HepG2 (cell line): ENCODE measurements at regions not wholly inside any gene's neighbourhood (a gene's known extent, or its start where the extent isn't known, plus 50 kb on each side); places are given as distances from the start of the nearest gene placed in this dataset.

Source experiments
- CEBPB ChIP-seq: IDR thresholded peaks from 2 replicates; pipeline ENCODE4 v1.6.1; 2011; ENCODE audit warnings: low read depth, low read length, improper control_type of control experiment, borderline replicate concordance
- EZH2 ChIP-seq: conservative IDR thresholded peaks from 2 replicates; pipeline ENCODE4 v1.6.1; 2012; ENCODE audit warnings: mild to moderate bottlenecking, low read depth, low read length, moderate library complexity
- FOXA3 ChIP-seq: IDR thresholded peaks from 2 replicates; pipeline ENCODE4 v1.6.1; 2016; ENCODE audit warnings: missing genetic modification reagents, missing compliant biosample characterization
- HOXA7 ChIP-seq: sonication (generic); formaldehyde crosslinking; IDR thresholded peaks from 2 replicates; pipeline ENCODE4 v1.8.1; 2022; ENCODE audit warnings: mild to moderate bottlenecking, missing genetic modification reagents, moderate library complexity
- POLR2AphosphoS5 ChIP-seq: IDR thresholded peaks from 2 replicates; pipeline ENCODE4 v1.6.1; 2012; ENCODE audit warnings: low read depth, low read length
- SATB2 ChIP-seq: sonication (generic); formaldehyde crosslinking; IDR thresholded peaks from 2 replicates; pipeline ENCODE4 v1.5.0; 2020; ENCODE audit warnings: missing genetic modification reagents
- SP2 ChIP-seq: sonication (generic); formaldehyde crosslinking; IDR thresholded peaks from 2 replicates; pipeline ENCODE4 v1.5.1; 2020; ENCODE audit warnings: mild to moderate bottlenecking, missing genetic modification reagents
- ZFP62 ChIP-seq: sonication (generic); formaldehyde crosslinking; IDR thresholded peaks from 2 replicates; pipeline ENCODE4 v1.4.0; 2020; ENCODE audit warnings: missing genetic modification reagents
- ZNF510 ChIP-seq: sonication (generic); formaldehyde crosslinking; IDR thresholded peaks from 2 replicates; pipeline ENCODE4 v1.4.0; 2020; ENCODE audit warnings: low read depth, mild to moderate bottlenecking, missing genetic modification reagents
- ZNF660 ChIP-seq: sonication (generic); formaldehyde crosslinking; IDR thresholded peaks from 2 replicates; pipeline ENCODE4 v1.5.1; 2020; ENCODE audit warnings: mild to moderate bottlenecking, low read depth, missing genetic modification reagents, borderline replicate concordance
- TF ChIP-seq, protein P1 (sequence below), 2 experiments: sonication (generic) in 1 of 2; formaldehyde crosslinking in 1 of 2; IDR thresholded peaks; 2 replicates each; pipeline versions ENCODE4 v1.5.1 to v1.6.1; 2011 to 2020; ENCODE audit warnings: borderline replicate concordance in 1 of 2, low read depth in 1 of 2, low read length in 1 of 2, mild to moderate bottlenecking in 1 of 2, missing genetic modification reagents in 1 of 2, moderate library complexity in 1 of 2
- TF ChIP-seq, protein P2 (sequence below): sonication (generic); formaldehyde crosslinking; IDR thresholded peaks from 2 replicates; pipeline ENCODE4 v1.4.0; 2020; ENCODE audit warnings: mild to moderate bottlenecking, missing genetic modification reagents

DNA sequence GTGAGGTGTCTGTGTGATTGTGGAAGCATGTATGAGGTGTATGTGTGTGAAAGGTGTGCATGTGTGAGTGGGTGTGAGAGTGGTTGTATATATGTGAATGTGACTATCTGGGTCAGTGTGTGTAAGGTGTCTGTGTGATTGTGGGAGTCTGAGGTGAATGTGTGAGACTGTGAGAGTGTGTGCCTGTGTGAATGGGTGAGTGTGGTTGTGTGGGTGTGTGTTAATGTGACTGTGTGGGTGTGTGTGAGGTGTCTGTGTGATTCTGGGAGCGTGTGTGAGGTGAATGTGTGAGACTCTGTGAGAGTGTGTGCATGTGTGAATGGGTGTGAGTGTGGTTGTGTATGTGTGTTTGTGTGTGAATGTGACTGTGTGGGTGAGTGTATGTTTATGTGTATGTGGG lies 385.1 kb downstream of the TCERG1L start:
- TF ChIP-seq ZNF510 (CRISPR knock-in tag) (no peak), HOXA7 (CRISPR knock-in tag) (no peak), CEBPB (no peak), SATB2 (no peak), ZFP62 (CRISPR knock-in tag) (no peak), EZH2 (no peak), ZNF660 (CRISPR knock-in tag) (no peak), FOXA3 (CRISPR knock-in tag) (no peak), POLR2AphosphoS5 (no peak), SP2 (CRISPR knock-in tag) (no peak)
- TF ChIP-seq, protein P1, sequence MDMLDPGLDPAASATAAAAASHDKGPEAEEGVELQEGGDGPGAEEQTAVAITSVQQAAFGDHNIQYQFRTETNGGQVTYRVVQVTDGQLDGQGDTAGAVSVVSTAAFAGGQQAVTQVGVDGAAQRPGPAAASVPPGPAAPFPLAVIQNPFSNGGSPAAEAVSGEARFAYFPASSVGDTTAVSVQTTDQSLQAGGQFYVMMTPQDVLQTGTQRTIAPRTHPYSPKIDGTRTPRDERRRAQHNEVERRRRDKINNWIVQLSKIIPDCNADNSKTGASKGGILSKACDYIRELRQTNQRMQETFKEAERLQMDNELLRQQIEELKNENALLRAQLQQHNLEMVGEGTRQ (IDR thresholded peaks at IDR 0.05; ENCODE audit: low read depth, low read length), result no peak
- TF ChIP-seq, protein P1 (CRISPR knock-in tag; IDR thresholded peaks at IDR 0.05; ENCODE audit: borderline replicate concordance), result no peak
- TF ChIP-seq, protein P2, sequence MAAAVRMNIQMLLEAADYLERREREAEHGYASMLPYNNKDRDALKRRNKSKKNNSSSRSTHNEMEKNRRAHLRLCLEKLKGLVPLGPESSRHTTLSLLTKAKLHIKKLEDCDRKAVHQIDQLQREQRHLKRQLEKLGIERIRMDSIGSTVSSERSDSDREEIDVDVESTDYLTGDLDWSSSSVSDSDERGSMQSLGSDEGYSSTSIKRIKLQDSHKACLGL (CRISPR knock-in tag), result no peak
